HK-2 (cell line): ENCODE measurements at regions not wholly inside any gene's neighbourhood (a gene's known extent, or its start where the extent isn't known, plus 50 kb on each side); places are given as distances from the start of the nearest gene placed in this dataset.

ENCODE experiments used
- DNase-seq: peaks from one replicate; pipeline ENCODE4 v3.0.0-alpha.2; 2018; ENCODE audit not compliant: unreplicated experiment

DNA sequence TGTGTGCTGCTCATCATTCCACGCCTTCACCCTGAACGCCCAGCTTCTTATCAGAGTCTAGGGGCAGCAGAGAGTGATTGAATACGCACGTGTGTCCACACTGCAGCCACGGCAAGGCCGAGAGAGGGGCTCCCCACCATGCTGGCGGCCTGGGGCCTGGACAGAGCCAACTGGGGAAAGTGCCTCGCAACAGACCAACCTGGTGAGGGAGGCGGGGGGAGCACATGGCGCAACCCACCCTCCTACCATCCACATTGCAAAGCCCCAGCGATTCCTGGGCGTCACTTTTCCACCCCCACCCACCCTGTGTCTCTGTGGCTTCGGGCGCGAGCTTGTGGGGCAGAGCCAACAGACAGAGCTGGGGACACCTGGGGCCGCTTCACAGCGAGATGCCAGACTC, 66.4 kb upstream of the DUSP22 start:
- no peak for DNase-seq

DNA sequence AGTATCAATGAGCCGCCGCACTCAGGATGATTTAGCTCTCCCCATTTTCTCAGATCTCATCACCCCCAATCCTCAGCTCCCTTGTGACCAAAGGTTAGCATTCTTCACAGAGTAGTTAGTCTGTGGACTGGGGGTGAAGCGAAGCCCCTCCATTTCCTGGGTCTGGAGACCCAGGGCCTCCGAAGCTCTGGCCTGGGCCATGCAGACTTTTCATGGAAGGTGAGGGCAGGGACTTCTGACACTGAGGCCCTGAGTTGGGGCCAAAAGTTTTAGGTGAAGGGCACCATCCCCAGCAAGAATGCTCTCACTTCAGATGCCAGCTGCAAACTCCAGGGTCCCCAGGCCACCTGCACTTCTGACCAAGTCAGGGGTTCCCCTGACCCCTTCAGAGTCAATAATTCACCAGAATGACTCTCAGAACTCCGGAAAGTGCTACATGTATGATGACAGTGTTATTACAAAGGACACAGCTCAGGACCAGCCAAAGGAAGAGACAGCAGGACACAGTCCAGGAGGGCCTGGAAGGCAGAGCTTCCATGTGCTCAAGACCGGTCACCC, 65.7 kb upstream of the DUSP22 start:
- no peak for DNase-seq

DNA sequence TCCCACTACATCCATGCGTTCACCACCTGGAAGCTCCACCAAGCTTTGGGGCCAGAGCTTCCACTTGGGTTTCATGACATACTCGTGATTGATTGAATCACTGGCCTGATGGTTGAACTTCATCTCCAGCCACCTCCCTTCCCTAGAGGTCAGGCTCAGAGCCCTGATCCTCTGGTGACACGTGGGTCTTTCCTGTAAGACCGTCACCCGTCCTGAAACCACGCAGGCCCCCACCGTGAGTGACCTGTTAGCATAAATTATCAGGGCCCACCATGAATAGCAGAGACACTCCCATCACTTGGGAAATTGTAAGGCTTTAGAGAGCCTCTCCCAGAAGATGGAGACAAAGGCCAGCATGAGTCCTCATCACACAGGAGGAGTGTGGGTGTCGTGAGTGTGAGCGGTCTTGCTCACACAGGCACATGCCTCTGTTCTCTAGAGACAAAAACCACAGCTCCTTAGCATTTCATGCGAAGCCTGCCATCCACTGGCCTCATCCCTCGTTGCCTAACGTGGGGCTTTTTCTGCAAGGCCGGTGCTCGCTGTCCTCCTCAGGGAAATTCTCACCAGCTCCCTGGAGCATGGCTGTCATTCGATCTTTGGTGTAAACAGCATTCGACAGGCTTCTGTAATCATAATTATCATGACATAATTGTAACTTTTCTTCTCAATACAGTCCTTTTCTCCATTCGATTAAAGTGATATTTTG, 65.1 kb upstream of the DUSP22 start:
- no peak for DNase-seq

DNA sequence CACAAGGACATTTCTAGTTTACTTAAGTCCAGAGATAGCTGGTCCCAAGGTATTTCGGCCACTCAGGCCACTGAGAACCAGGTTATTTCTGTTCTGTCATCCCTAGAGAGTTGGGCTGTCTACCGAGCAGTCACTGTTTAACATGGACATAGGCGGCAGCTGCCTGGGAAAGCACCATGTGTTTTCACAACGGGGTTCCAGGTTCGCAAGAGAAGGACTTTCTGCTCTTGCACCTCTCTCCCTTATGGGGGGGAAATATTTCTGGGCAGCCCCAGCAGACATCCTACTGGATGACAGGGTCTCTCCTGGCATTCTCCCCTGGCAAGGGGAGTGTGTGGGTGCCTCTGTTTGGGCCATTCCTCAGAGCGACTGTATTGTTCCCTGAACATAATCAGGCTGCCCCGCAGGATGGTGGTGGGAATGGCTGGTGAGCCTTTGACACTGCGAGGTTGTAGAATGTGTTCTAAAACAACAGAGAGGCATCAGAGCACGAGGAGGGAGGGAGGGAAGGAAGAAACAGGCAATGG, 64.4 kb upstream of the DUSP22 start:
- DNase-seq, result no peak

DNA sequence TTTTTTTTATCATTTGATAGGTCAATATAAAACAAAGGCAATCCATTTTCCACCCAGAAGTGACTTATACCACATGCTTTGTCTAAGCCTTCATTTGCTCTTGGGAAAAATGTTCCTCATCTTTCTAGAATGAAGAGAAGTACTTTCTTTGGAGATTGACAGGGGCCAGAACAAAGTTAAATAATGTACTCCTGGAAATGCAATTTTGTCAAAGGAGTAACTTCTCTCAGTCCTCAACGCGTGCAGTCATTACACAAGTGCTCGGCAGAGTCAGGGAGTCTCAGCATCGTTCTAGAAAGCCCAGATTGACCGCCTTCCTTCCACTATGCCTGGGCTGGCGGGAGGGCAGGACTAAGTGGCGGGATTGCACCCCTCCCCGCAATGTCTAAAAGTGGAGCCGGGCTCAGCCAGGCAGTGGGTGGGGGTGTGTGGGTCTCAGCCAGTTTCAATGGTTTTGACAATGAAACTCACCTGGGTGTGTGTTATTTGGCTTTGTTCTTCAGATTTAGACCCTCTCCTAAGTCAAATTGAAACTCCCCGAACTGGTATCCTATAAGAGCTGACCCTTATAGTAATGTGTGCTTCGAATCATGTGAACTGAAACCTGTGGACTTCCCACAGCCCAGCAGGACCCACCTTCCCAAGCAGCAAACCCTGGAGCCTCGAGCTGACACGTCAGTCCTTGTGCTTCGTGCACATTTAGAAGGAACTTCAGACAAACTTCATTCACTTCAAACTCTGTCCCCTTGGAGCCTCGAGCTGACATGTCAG, 63.2 kb upstream of the DUSP22 start:
- no peak for DNase-seq

DNA sequence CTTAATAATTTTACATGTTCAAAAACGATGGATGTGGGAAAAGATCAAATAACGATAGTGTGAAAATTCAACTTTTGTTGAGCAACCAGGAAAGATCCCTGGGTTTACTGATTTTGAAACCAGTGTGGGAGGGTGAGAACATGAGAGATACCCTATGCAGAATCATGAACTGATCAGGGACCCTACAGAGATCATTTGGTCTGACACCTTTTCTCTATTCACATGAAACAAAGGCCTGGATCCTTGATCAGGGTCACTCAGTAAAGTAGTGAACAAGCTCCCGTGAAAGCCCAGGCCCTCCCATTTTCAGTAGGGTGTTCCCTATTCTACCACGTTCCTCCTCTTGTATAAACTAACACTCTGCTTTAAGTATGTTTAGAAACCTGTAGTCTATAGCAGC, 60.5 kb upstream of the DUSP22 start:
- DNase-seq, result no peak

DNA sequence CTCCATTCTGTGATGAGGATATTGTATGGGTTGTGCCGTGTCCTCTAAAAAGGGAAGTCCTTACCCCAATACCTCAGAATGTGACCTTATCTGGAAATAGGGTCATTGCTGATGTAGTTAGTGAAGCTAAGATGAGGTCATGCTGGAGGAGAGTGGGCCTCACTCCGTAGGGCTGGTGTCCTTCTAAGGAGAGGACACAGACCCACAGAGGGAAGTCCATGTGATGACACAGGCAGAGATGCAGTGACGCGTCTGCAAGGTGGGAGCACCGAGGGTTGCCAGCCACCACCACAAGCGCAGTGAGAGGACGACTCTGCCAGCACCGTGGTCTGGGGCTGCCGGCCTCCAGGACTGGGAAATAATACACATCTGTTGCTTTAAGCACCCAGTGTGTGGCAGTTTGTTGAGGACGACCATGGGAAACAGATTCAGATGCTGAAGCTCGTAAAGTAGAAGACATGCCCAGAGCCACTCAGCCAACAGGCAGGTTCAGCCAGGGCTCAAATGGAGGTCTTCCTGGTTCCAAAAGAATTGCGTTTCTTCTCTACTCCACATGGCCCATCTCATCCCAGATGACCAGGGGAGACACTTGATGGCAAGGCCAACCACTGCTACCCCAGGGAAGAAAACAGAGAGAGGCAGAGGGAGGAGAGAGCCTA, 59.2 kb upstream of the DUSP22 start:
- no peak for DNase-seq

DNA sequence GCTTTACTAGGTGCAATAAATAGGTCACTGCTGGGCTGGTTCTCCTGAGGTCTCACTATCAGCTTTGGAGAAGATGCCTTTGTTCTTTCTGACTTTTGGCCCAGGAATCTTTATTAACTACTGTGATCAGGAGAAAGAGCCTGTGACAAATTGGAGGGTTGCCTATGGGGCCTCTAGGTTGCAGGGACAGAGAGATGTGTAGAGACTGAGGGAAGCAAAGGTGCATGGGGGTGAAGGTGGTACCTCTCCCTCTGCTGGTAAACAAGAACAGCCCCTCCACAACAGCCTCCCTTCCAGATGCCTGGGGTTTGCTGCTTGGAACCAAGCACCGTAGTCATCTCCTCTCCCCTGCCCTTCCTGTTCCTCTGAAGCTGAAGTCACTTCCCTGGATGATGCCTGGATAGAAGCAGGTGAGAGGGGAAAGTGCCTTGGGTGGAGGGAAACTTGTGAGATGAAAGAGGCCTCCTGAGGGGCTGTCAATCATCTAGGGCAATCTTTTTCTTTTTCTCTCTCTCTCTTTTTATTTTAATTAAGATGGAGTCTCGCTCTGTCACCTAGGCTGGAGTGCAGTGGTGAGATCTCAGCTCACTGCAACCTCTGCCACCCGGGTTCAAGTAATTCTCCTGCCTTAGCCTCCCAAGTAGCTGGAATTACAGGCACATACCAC, 57.4 kb upstream of the DUSP22 start:
- DNase-seq, result no peak

DNA sequence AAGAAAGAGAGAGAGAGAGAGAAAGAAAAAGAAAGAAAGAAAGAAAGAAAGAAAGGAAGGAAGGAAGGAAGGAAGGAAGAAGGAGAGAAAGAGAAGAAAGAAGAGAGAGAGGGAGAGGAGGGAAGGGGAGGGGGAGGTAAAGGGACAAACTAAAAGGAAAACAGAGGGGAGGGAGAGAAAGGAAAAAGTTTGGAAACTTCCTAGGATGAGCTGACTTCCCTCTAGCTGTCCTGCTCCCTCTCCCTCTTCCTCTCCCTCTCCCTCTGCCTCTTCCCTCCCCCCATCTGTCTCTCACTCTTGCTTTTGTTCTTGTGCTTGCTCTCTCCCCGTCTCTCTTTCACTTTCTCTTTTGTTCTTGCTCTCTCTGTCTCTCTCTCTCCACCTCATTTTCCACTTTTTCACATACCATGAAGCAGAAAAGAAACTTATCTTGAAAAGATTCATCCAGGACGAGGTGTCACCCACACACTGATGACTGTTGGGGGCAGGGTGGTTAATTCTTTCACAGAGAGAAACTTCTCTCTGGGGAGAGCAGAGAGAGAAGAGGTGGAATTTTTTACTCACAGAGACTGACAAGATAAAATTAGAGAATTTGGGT, 56.4 kb upstream of the DUSP22 start:
- DNase-seq, result no peak

DNA sequence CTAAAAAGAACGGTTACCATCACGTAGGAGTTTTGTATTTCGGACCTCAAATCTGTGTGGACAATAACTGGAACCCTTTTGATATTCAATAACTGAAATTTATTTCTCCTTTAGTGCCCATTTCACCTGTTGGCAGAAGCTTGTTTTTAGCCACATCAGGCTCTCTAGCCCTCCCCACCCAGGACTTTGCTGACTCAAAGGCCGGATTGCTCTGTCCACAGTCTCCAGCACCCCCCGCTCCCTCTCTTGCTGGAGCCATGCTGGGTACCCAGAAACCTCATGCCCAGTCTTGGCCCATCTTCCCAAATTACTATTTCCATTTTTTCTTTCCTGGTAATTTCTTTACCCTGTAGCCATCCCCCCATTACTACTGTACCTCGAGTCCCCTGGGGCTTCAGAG, 55.8 kb upstream of the DUSP22 start:
- no peak for DNase-seq

DNA sequence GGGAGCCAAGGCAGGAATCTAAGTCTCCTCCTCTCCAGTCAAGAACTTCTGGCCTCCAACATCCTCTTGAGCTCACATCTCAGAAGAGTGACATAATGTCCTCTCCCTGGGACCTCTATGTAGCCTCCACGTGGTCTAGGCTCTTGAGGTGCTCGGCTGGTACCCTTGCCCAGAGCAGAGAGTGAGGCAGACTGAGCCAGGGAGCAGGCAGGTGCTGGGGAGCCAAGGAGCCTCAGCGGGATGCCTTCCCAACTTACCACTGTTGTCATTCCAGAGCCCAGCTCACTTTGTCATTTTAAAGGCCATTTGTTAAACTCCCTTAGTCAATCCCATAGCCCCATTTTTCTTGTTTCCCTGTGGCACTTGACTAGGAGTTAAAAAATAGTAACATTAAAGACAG, 52.1 kb upstream of the DUSP22 start:
- no peak for DNase-seq

DNA sequence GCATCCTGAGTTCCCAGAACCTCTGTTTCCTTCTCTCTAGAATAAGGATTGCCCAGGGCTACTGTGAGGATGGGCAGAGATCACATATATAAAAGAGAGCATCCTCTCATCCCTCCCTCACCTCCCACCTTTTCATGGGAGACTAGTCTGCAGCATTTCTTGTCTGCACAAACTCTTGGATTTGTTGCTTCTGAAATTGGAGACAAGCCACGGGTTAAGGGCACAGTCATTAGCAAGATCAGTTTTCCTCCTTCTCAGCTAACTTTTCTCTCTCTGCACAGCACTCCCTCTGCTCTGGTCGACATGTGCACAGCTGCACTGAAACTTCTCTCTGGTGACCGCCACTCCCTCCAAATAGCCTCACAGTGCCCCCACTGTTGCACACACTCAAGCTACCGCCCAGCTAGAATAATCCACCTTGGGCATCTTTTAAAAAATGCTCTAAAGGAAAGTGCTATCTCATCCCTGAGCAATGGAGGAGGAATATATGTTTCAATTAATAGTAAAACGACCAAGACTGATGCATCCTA, 50.9 kb upstream of the DUSP22 start:
- no peak for DNase-seq
